ENCODE measurements at regions not wholly inside any gene's neighbourhood (a gene's known extent, or its start where the extent isn't known, plus 50 kb on each side); places are given as distances from the start of the nearest gene placed in this dataset.

DNA sequence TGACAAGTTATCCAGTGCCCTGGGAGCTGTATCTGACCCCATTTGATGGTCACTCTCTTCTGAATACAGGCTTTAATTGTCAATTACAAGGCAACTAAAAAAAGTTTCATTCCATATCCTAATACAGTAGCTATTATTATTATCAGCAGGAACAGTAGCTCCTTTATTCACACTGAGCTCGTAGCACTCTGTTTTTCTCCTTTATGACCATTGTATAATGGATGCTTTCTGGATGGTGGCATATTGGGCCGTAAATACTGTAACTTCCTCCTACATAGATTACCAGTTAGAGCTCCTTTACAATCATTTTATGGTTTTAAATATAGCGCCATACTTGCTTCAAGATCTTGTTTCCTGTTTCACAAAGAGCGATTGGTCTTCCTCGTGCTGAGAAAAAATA lies 1040.3 kb downstream of the TSN start:
- TF ChIP-seq, protein P1, sequence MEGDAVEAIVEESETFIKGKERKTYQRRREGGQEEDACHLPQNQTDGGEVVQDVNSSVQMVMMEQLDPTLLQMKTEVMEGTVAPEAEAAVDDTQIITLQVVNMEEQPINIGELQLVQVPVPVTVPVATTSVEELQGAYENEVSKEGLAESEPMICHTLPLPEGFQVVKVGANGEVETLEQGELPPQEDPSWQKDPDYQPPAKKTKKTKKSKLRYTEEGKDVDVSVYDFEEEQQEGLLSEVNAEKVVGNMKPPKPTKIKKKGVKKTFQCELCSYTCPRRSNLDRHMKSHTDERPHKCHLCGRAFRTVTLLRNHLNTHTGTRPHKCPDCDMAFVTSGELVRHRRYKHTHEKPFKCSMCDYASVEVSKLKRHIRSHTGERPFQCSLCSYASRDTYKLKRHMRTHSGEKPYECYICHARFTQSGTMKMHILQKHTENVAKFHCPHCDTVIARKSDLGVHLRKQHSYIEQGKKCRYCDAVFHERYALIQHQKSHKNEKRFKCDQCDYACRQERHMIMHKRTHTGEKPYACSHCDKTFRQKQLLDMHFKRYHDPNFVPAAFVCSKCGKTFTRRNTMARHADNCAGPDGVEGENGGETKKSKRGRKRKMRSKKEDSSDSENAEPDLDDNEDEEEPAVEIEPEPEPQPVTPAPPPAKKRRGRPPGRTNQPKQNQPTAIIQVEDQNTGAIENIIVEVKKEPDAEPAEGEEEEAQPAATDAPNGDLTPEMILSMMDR (IDR thresholded peaks at IDR 0.05): no peak
- no peak for TF ChIP-seq POLR2A (IDR thresholded peaks at IDR 0.05)

Measured in body of pancreas (tissue), 4 donors.